ENCODE measurements at regions not wholly inside any gene's neighbourhood (a gene's known extent, or its start where the extent isn't known, plus 50 kb on each side); places are given as distances from the start of the nearest gene placed in this dataset.

GRCh38 chr2:8409461-8410260 is 272.2 kb upstream of the ID2 start:
- Histone ChIP-seq H4K20me1 (no peaks in the 10 kb centered on the region), H3K9me3 (replicated peaks in 1 of 11) (no peaks in the 10 kb centered on the region), H3K4me2 (peak overlapping the region in 5 of 11 experiments; percentile 3 to 41 (median 24); a peak in 7 of 22 replicates), H3K27ac (peak overlapping the region in 4 of 11 experiments; percentile 6 to 67 (median 61); a peak in 6 of 22 replicates), H3K4me1 (peaks cover 0 to 37% (median 7%) of the 10 kb centered on the region in 10 experiments; a peak in 11 of 20 replicates), H3K27me3 (no peaks in the 10 kb centered on the region), H3K9ac (no peak overlapping the region; a peak in 1 of 22 replicates), H3K36me3 (no peaks in the 10 kb centered on the region), H3K4me3 (no peak overlapping the region)
- no peak for TF ChIP-seq Cebpa-rat (IDR thresholded peaks at IDR 0.05)

GRCh38 chr2:8412082-8412481 is 269.8 kb upstream of the ID2 start:
- H3K4me1 ChIP-seq = peaks cover 0 to 46% (median 7%) of the 10 kb centered on the region in 10 experiments; a peak in 11 of 20 replicates
- no peaks in the 10 kb centered on the region for H3K9me3 ChIP-seq (replicated peaks in 1 of 11)
- TF ChIP-seq Cebpa-rat (IDR thresholded peaks at IDR 0.05) = no peak
- H3K36me3 ChIP-seq = no peaks in the 10 kb centered on the region
- H3K27me3 ChIP-seq = no peaks in the 10 kb centered on the region
- H3K9ac ChIP-seq = no peak overlapping the region
- H3K27ac ChIP-seq = no peak overlapping the region
- no peak overlapping the region for H3K4me3 ChIP-seq
- H3K4me2 ChIP-seq = peak overlapping the region in 5 of 11 experiments; percentile 4 to 26 (median 19); a peak in 3 of 22 replicates
- no peaks in the 10 kb centered on the region for H4K20me1 ChIP-seq

GRCh38 chr2:8412586-8412985 is 269.3 kb upstream of the ID2 start:
- H4K20me1 ChIP-seq = no peaks in the 10 kb centered on the region
- H3K27ac ChIP-seq = 0 out of 22 replicates have a peak overlapping the region, but pooled peaks of 1 of the 11 experiments have one; percentile 1
- H3K9me3 ChIP-seq (replicated peaks in 1 of 11) = no peaks in the 10 kb centered on the region
- TF ChIP-seq Cebpa-rat (IDR thresholded peaks at IDR 0.05) = no peak
- H3K9ac ChIP-seq = no peak overlapping the region
- no peaks in the 10 kb centered on the region for H3K27me3 ChIP-seq
- peak overlapping the region in 7 of 11 experiments; percentile 4 to 26 (median 12); a peak in 4 of 22 replicates for H3K4me2 ChIP-seq
- H3K36me3 ChIP-seq = no peaks in the 10 kb centered on the region
- H3K4me3 ChIP-seq = no peak overlapping the region
- H3K4me1 ChIP-seq = peaks cover 0 to 46% (median 7%) of the 10 kb centered on the region in 10 experiments; a peak in 11 of 20 replicates

- H4K20me1 ChIP-seq = no peaks in the 10 kb centered on the region
- H3K27me3 ChIP-seq = no peaks in the 10 kb centered on the region
- H3K36me3 ChIP-seq = no peaks in the 10 kb centered on the region
- H3K4me1 ChIP-seq = peaks cover 0 to 43% (median 6%) of the 10 kb centered on the region in 10 experiments; a peak in 11 of 20 replicates
- peak overlapping the region in 1 of 11 experiments; percentile 13; a peak in 2 of 22 replicates for H3K4me2 ChIP-seq
- TF ChIP-seq Cebpa-rat (IDR thresholded peaks at IDR 0.05) = no peak
- no peak overlapping the region for H3K4me3 ChIP-seq
- no peak overlapping the region for H3K27ac ChIP-seq
- no peak overlapping the region for H3K9ac ChIP-seq
- no peaks in the 10 kb centered on the region for H3K9me3 ChIP-seq (replicated peaks in 1 of 11)
Observed at GRCh38 chr2:8413589-8414135, 268.2 kb upstream of the ID2 start.

GRCh38 chr2:8414946-8415879 is 266.6 kb upstream of the ID2 start:
- Histone ChIP-seq H3K27me3 (no peaks in the 10 kb centered on the region), H3K4me1 (peaks cover 0 to 30% (median 0%) of the 10 kb centered on the region in 10 experiments; a peak in 9 of 20 replicates), H4K20me1 (no peaks in the 10 kb centered on the region), H3K36me3 (no peaks in the 10 kb centered on the region), H3K4me3 (no peak overlapping the region), H3K9ac (no peak overlapping the region), H3K4me2 (peak overlapping the region in 3 of 11 experiments; percentile 8 to 32 (median 17); a peak in 3 of 22 replicates), H3K9me3 (replicated peaks in 1 of 11) (no peaks in the 10 kb centered on the region), H3K27ac (no peak overlapping the region)
- TF ChIP-seq Cebpa-rat (IDR thresholded peaks at IDR 0.05) = no peak

GRCh38 chr2:8416001-8416571 is 265.8 kb upstream of the ID2 start:
- Histone ChIP-seq H3K9me3 (replicated peaks in 1 of 11) (no peaks in the 10 kb centered on the region), H3K27me3 (no peaks in the 10 kb centered on the region), H4K20me1 (no peaks in the 10 kb centered on the region), H3K4me1 (peaks cover 0 to 30% (median 0%) of the 10 kb centered on the region in 10 experiments; a peak in 9 of 20 replicates), H3K9ac (no peak overlapping the region), H3K4me3 (no peak overlapping the region), H3K4me2 (no peak overlapping the region), H3K36me3 (no peaks in the 10 kb centered on the region), H3K27ac (no peak overlapping the region)
- TF ChIP-seq Cebpa-rat (IDR thresholded peaks at IDR 0.05) = no peak

- Histone ChIP-seq H3K27ac (no peak overlapping the region), H3K36me3 (no peaks in the 10 kb centered on the region), H3K4me1 (peaks cover 0 to 34% (median 6%) of the 10 kb centered on the region in 10 experiments; a peak in 11 of 20 replicates), H3K27me3 (no peaks in the 10 kb centered on the region), H4K20me1 (no peaks in the 10 kb centered on the region), H3K4me3 (no peak overlapping the region), H3K9me3 (replicated peaks in 1 of 11) (no peaks in the 10 kb centered on the region), H3K4me2 (no peak overlapping the region), H3K9ac (no peak overlapping the region)
- no peak for TF ChIP-seq Cebpa-rat (IDR thresholded peaks at IDR 0.05)
Observed at GRCh38 chr2:8416849-8417832, 264.7 kb upstream of the ID2 start.

Measured in BLaER1 treated with 17β-estradiol and CSF1 and Interleukin-3, amounts not matched to agents 10 nM and 100 nM (cell line).